Coronary artery (tissue), 2 donors: ENCODE measurements at regions not wholly inside any gene's neighbourhood (a gene's known extent, or its start where the extent isn't known, plus 50 kb on each side); places are given as distances from the start of the nearest gene placed in this dataset.
"Not testable (repeated sequence)": the region's sequence is repeated elsewhere in the genome, so short reads cannot be mapped to it uniquely, and the experiment has no call there.

ENCODE experiments used
- DNase-seq: peaks from one replicate; pipeline ENCODE4 v3.0.0-alpha.2; 2017; ENCODE audit warnings: low spot score
- H3K27ac ChIP-seq, 2 donors: fragments of 200-600 bp; sonication (generic); one replicate each; pipeline ENCODE4 v1.5.1; 2016 to 2019
- H3K4me3 ChIP-seq: fragments of 200-600 bp; sonication (generic); 2 replicates; pipeline ENCODE4 v1.5.1; 2016; ENCODE audit warnings: mild to moderate bottlenecking, moderate library complexity
- CTCF ChIP-seq: fragments of 200-600 bp; sonication (generic); IDR thresholded peaks from one replicate; pipeline ENCODE4 v1.5.1; 2019; ENCODE audit warnings: antibody characterized with exemption

- H3K27ac ChIP-seq: no peak overlapping the region
Observed at GRCh38 chr12:131473741-131474709, 236.9 kb upstream of the SFSWAP start.

GRCh38 chr12:131475012-131475411 lies 235.9 kb upstream of the SFSWAP start:
- H3K4me3 ChIP-seq, H3K27ac ChIP-seq, DNase-seq: not testable (repeated sequence)

More at GRCh38 chr12:131473741-131474709, 236.9 kb upstream of the SFSWAP start:
- TF ChIP-seq CTCF: no peak
- no peak overlapping the region for H3K4me3 ChIP-seq
- DNase-seq: no peak

GRCh38 chr12:131477613-131478012 lies 233.3 kb upstream of the SFSWAP start:
- Histone ChIP-seq H3K4me3 (no peak overlapping the region), H3K27ac (no peak overlapping the region)
- no peak for DNase-seq
- TF ChIP-seq CTCF: no peak

GRCh38 chr12:131478468-131478867 lies 232.4 kb upstream of the SFSWAP start:
- Histone ChIP-seq H3K27ac (no peak overlapping the region), H3K4me3 (no peak overlapping the region)
- TF ChIP-seq CTCF: no peak
- no peak for DNase-seq

- Histone ChIP-seq H3K4me3 (no peak overlapping the region), H3K27ac (no peak overlapping the region)
- DNase-seq: no peak
- no peak for TF ChIP-seq CTCF
Observed at GRCh38 chr12:131482199-131482598, 228.7 kb upstream of the SFSWAP start.

- TF ChIP-seq CTCF: no peak
- H3K27ac ChIP-seq: no peak overlapping the region
- H3K4me3 ChIP-seq: no peak overlapping the region
- no peak for DNase-seq
Observed at GRCh38 chr12:131482686-131483085, 228.2 kb upstream of the SFSWAP start.

GRCh38 chr12:131486451-131487230 lies 224.2 kb upstream of the SFSWAP start:
- no peak for DNase-seq
- Histone ChIP-seq H3K4me3 (no peak overlapping the region), H3K27ac (no peak overlapping the region)
- TF ChIP-seq CTCF: no peak
